Stimulated activated effector memory CD8-positive, alpha-beta T cell treated with anti-CD3 and anti-CD28 coated beads, Interleukin-12 subunit alpha, Interleukin-12 subunit beta, amount 100 ng/mL, for 72 hours (primary cell): ENCODE measurements at regions not wholly inside any gene's neighbourhood (a gene's known extent, or its start where the extent isn't known, plus 50 kb on each side); places are given as distances from the start of the nearest gene placed in this dataset.
"Not testable (repeated sequence)": the region's sequence is repeated elsewhere in the genome, so short reads cannot be mapped to it uniquely, and the experiment has no call there.

Experiments used
- ATAC-seq: fragments of 150-1000 bp; cut with Tn5 transposase; 2 replicates; pipeline ENCODE4 v1.10.0; 2021
- DNase-seq, 2 donors: peaks; one replicate each; pipeline ENCODE4 v3.0.0; 2021 to 2022; ENCODE audit warnings: low spot score in 2 of 2
- H3K27ac Mint-ChIP-seq: one replicate; pipeline ENCODE4 v1.8.0; 2022; ENCODE audit warnings: mild to moderate bottlenecking, mixed read lengths
- H3K36me3 Mint-ChIP-seq: one replicate; pipeline ENCODE4 v1.8.0; 2022; ENCODE audit warnings: mild to moderate bottlenecking, mixed read lengths
- H3K4me1 Mint-ChIP-seq: one replicate; pipeline ENCODE4 v1.8.0; 2022; ENCODE audit warnings: mixed read lengths
- H3K4me3 Mint-ChIP-seq: one replicate; pipeline ENCODE4 v1.8.0; 2022; ENCODE audit warnings: mild to moderate bottlenecking, mixed read lengths
- H3K9me3 Mint-ChIP-seq: one replicate; pipeline ENCODE4 v1.8.0; 2022; ENCODE audit warnings: mixed read lengths

- peaks cover 12% of the 10 kb centered on the region for H3K9me3 Mint-ChIP-seq
- not testable (repeated sequence) for H3K4me1 Mint-ChIP-seq, ATAC-seq, H3K27ac Mint-ChIP-seq, H3K36me3 Mint-ChIP-seq, H3K4me3 Mint-ChIP-seq, DNase-seq
Measured at GRCh38 chr1:187850146-187850545, 1021.4 kb downstream of the PLA2G4A start.

GRCh38 chr1:187853505-187853904, 1024.8 kb downstream of the PLA2G4A start:
- Mint-ChIP-seq H3K9me3 (peaks cover 16% of the 10 kb centered on the region), H3K4me3 (no peak overlapping the region)
- DNase-seq = no peak

GRCh38 chr1:187854457-187854856, 1025.7 kb downstream of the PLA2G4A start:
- Mint-ChIP-seq H3K36me3 (no peaks in the 10 kb centered on the region), H3K4me3 (no peak overlapping the region)

More at GRCh38 chr1:187853505-187853904, 1024.8 kb downstream of the PLA2G4A start:
- Mint-ChIP-seq H3K36me3 (no peaks in the 10 kb centered on the region), H3K4me1 (no peaks in the 10 kb centered on the region), H3K27ac (no peak overlapping the region)
- ATAC-seq = no peak

DNA sequence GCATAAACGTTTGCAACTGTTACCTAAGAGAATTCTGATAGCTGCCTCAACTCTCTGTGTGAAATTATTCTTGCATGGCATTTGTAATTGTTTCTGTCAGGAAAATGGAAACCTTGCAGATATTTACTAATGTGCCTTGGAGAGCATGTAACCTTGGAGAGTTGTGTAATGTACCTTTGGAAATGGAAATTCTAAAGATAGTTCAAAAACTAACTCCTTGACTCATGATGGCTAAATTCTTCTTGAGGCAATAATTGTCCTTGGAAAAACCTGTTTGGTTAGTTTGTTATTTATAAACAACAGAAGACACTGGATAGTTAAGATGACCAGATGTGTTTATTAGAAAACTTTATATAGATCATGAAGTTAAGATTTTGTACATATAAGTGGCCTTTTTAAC, 1033.8 kb downstream of the PLA2G4A start:
- no peaks in the 10 kb centered on the region for H3K4me1 Mint-ChIP-seq

More at GRCh38 chr1:187854457-187854856, 1025.7 kb downstream of the PLA2G4A start:
- H3K9me3 Mint-ChIP-seq = peaks cover 19% of the 10 kb centered on the region
- H3K27ac Mint-ChIP-seq = no peak overlapping the region
- DNase-seq (no peak), ATAC-seq (no peak)
- no peaks in the 10 kb centered on the region for H3K4me1 Mint-ChIP-seq

GRCh38 chr1:187870552-187870951, 1041.8 kb downstream of the PLA2G4A start:
- Mint-ChIP-seq H3K36me3 (no peaks in the 10 kb centered on the region), H3K4me3 (no peak overlapping the region), H3K27ac (no peak overlapping the region), H3K4me1 (no peaks in the 10 kb centered on the region), H3K9me3 (peaks cover 10% of the 10 kb centered on the region)
- DNase-seq (no peak), ATAC-seq (no peak)

More for the DNA sequence above, 1033.8 kb downstream of the PLA2G4A start:
- Mint-ChIP-seq H3K36me3 (no peaks in the 10 kb centered on the region), H3K27ac (no peak overlapping the region), H3K4me3 (no peak overlapping the region), H3K9me3 (peaks cover 6% of the 10 kb centered on the region)
- DNase-seq (no peak), ATAC-seq (no peak)

- ATAC-seq (no peak), DNase-seq (no peak)
- Mint-ChIP-seq H3K4me1 (no peaks in the 10 kb centered on the region), H3K36me3 (no peaks in the 10 kb centered on the region), H3K4me3 (no peak overlapping the region), H3K27ac (no peak overlapping the region), H3K9me3 (peaks cover 10% of the 10 kb centered on the region)
Measured at GRCh38 chr1:187871177-187871845, 1042.6 kb downstream of the PLA2G4A start.

GRCh38 chr1:187872550-187872949, 1043.8 kb downstream of the PLA2G4A start:
- H3K4me1 Mint-ChIP-seq = no peaks in the 10 kb centered on the region
- H3K9me3 Mint-ChIP-seq = peaks cover 13% of the 10 kb centered on the region
- H3K36me3 Mint-ChIP-seq = no peaks in the 10 kb centered on the region
- H3K27ac Mint-ChIP-seq = no peak overlapping the region
- DNase-seq (no peak), ATAC-seq (no peak)
- H3K4me3 Mint-ChIP-seq = no peak overlapping the region

GRCh38 chr1:187873126-187873525, 1044.4 kb downstream of the PLA2G4A start:
- Mint-ChIP-seq H3K4me1 (no peaks in the 10 kb centered on the region), H3K4me3 (no peak overlapping the region), H3K27ac (no peak overlapping the region), H3K9me3 (peaks cover 14% of the 10 kb centered on the region), H3K36me3 (no peaks in the 10 kb centered on the region)
- ATAC-seq = no peak
- DNase-seq = no peak

GRCh38 chr1:187876775-187877174, 1048.0 kb downstream of the PLA2G4A start:
- no peak overlapping the region for H3K4me3 Mint-ChIP-seq
- DNase-seq (no peak), ATAC-seq (no peak)
- H3K27ac Mint-ChIP-seq = no peak overlapping the region
- no peaks in the 10 kb centered on the region for H3K36me3 Mint-ChIP-seq
- H3K4me1 Mint-ChIP-seq = no peaks in the 10 kb centered on the region
- H3K9me3 Mint-ChIP-seq = peaks cover 10% of the 10 kb centered on the region

GRCh38 chr1:187877220-187877619, 1048.5 kb downstream of the PLA2G4A start:
- H3K9me3 Mint-ChIP-seq = peaks cover 7% of the 10 kb centered on the region
- H3K36me3 Mint-ChIP-seq = no peaks in the 10 kb centered on the region
- no peak overlapping the region for H3K27ac Mint-ChIP-seq
- no peak for DNase-seq
- H3K4me1 Mint-ChIP-seq = no peaks in the 10 kb centered on the region
- no peak for ATAC-seq
- H3K4me3 Mint-ChIP-seq = no peak overlapping the region

GRCh38 chr1:187878883-187879282, 1050.1 kb downstream of the PLA2G4A start:
- ATAC-seq = no peak

GRCh38 chr1:187883356-187883755, 1054.6 kb downstream of the PLA2G4A start:
- ATAC-seq = no peak
- Mint-ChIP-seq H3K27ac (no peak overlapping the region), H3K36me3 (no peaks in the 10 kb centered on the region), H3K4me1 (no peaks in the 10 kb centered on the region), H3K9me3 (peaks cover 2% of the 10 kb centered on the region), H3K4me3 (no peak overlapping the region)
- DNase-seq = no peak

More at GRCh38 chr1:187878883-187879282, 1050.1 kb downstream of the PLA2G4A start:
- H3K9me3 Mint-ChIP-seq = peaks cover 3% of the 10 kb centered on the region
- no peak for DNase-seq
- H3K4me3 Mint-ChIP-seq = no peak overlapping the region
- no peak overlapping the region for H3K27ac Mint-ChIP-seq
- H3K36me3 Mint-ChIP-seq = no peaks in the 10 kb centered on the region
- H3K4me1 Mint-ChIP-seq = no peaks in the 10 kb centered on the region

- DNase-seq (no peak), ATAC-seq (no peak)
- Mint-ChIP-seq H3K36me3 (no peaks in the 10 kb centered on the region), H3K27ac (no peak overlapping the region), H3K4me3 (no peak overlapping the region), H3K9me3 (peaks cover 25% of the 10 kb centered on the region), H3K4me1 (no peaks in the 10 kb centered on the region)
Measured at GRCh38 chr1:187891993-187892682, 1063.4 kb downstream of the PLA2G4A start.

DNA sequence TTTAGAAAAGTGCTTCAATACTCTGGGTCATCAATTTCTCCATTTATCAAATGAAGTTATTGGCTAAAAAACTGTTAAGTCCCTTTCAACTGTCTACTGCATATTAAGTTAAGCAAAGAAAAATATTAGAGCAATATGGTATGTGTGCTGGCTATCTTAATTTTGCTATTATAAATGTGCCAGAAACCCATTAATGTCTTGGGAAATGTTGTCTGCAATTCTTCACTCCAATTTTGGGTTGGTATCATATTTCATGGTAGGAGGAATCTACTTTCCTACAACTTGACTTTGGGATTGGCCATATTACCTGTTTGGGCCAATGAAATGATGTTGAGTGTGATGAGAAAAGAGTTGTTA, 1063.9 kb downstream of the PLA2G4A start:
- no peaks in the 10 kb centered on the region for H3K36me3 Mint-ChIP-seq
- peaks cover 25% of the 10 kb centered on the region for H3K9me3 Mint-ChIP-seq
- no peak overlapping the region for H3K4me3 Mint-ChIP-seq
- ATAC-seq = no peak
- H3K27ac Mint-ChIP-seq = no peak overlapping the region
- no peaks in the 10 kb centered on the region for H3K4me1 Mint-ChIP-seq
- DNase-seq = no peak

- no peaks in the 10 kb centered on the region for H3K4me1 Mint-ChIP-seq
- H3K4me3 Mint-ChIP-seq = no peak overlapping the region
Measured at GRCh38 chr1:187893471-187893870, 1064.7 kb downstream of the PLA2G4A start.

DNA sequence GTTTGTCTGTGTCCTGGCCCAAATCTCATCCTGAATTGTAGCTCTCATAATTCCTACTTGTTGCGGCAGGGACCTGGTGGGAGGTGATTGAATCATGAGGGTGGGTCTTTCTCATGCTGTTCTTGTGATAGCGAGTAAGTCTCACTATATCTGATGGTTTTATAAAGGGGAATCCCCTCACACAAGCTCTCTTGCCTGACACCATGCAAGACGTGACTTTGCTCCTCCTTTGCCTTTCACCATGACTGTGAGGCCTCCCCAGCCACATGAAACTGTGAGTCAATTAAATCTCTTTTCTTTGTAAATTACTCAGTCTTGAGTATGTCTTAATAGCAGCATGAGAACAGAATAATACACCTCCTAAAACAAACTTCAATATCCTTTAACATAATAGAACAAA, 1065.6 kb downstream of the PLA2G4A start:
- no peak for DNase-seq
- ATAC-seq = no peak
- Mint-ChIP-seq H3K27ac (no peak overlapping the region), H3K4me1 (no peaks in the 10 kb centered on the region), H3K4me3 (no peak overlapping the region), H3K36me3 (no peaks in the 10 kb centered on the region), H3K9me3 (peaks cover 25% of the 10 kb centered on the region)

More at GRCh38 chr1:187893471-187893870, 1064.7 kb downstream of the PLA2G4A start:
- Mint-ChIP-seq H3K27ac (no peak overlapping the region), H3K36me3 (no peaks in the 10 kb centered on the region), H3K9me3 (peaks cover 25% of the 10 kb centered on the region)
- DNase-seq (no peak), ATAC-seq (no peak)
